Body of pancreas (tissue), 4 donors: ENCODE measurements at regions not wholly inside any gene's neighbourhood (a gene's known extent, or its start where the extent isn't known, plus 50 kb on each side); places are given as distances from the start of the nearest gene placed in this dataset. TPM values are rescaled to one million over a fixed set of nuclear protein-coding genes. Genes with fewer than 3 reads are reported as not detected.
"Not testable (repeated sequence)": the region's sequence is repeated elsewhere in the genome, so short reads cannot be mapped to it uniquely, and the experiment has no call there.

ENCODE experiments used
- ATAC-seq: fragments of 150-250 bp; one replicate; pipeline ENCODE4 v1.9.1; 2016
- DNase-seq, 4 donors: peaks; one replicate each; pipeline ENCODE4 v3.0.0-alpha.2; 2019
- H3K27ac ChIP-seq, 4 donors: fragments of 200-600 bp; sonication (generic); 1 replicate in 3 of 4; 2 replicates in 1 of 4; pipeline versions ENCODE4 v1.5.1 to v1.6.1; 2016 to 2019; ENCODE audit warnings: mild to moderate bottlenecking in 1 of 4, mixed read lengths in 1 of 4, moderate library complexity in 1 of 4
- H3K27me3 ChIP-seq, 2 donors: fragments of 200-600 bp; sonication (generic); one replicate each; pipeline ENCODE4 v1.6.0; 2016; ENCODE audit warnings: mild to moderate bottlenecking in 1 of 2
- H3K36me3 ChIP-seq, 2 donors: fragments of 200-600 bp; sonication (generic); replicated peaks in 1 of 2; 2 replicates each; pipeline ENCODE4 v1.5.1; 2016; ENCODE audit warnings: low read depth in 2 of 2; ENCODE audit not compliant: insufficient read depth in 1 of 2
- H3K4me1 ChIP-seq: fragments of 200-600 bp; sonication (generic); one replicate; pipeline ENCODE4 v1.6.0; 2016
- H3K4me3 ChIP-seq, 2 donors: fragments of 200-600 bp; sonication (generic); 1 replicate in 1 of 2; 2 replicates in 1 of 2; pipeline ENCODE4 v1.5.1; 2016 to 2019
- H3K9me3 ChIP-seq, 3 donors: fragments of 200-600 bp; sonication (generic); 1 replicate in 2 of 3; 2 replicates in 1 of 3; pipeline ENCODE4 v1.5.1; 2016
- CTCF ChIP-seq, 7 experiments: fragments of 450-650 bp in 4 of 7; fragments of 200-600 bp in 3 of 7; sonication (generic) in 3 of 7; IDR thresholded peaks; one replicate each; pipeline ENCODE4 v1.5.1; 2016 to 2019; ENCODE audit warnings: antibody characterized with exemption in 7 of 7
- POLR2A ChIP-seq, 3 donors: fragments of 450-650 bp; IDR thresholded peaks; one replicate each; pipeline ENCODE4 v1.6.1; 2016; ENCODE audit warnings: antibody characterized with exemption in 3 of 3, mild to moderate bottlenecking in 2 of 3
- WGBS, 2 donors: methylation state at CpG; one replicate each; pipeline ENCODE4 v1.1.5; 2017; 5-methylcytosine and 5-hydroxymethylcytosine counted together
- intact Hi-C: fragments of 100-400 bp; cut with DNase I; formaldehyde crosslinking; loops from one replicate; pipeline ENCODE4 v1.15.1; 2023
- microRNA-seq, 2 donors: library from miRNA; unstranded; fragments of <30 nt; microRNA quantifications; one replicate each; pipeline ENCODE4, GENCODE V29; 2016; ENCODE audit warnings: borderline number of aligned reads in 2 of 2, borderline replicate concordance in 2 of 2
- small RNA-seq: library from RNA; depleted of rRNA; stranded (forward); fragments of <200 nt; gene quantifications from one replicate; pipeline ENCODE3, GENCODE V24; 2016

GRCh38 chr10:56466005-56466404 is 104.9 kb upstream of the ZWINT start:
- DNase-seq (no peak), ATAC-seq (no peak)
- H3K36me3 ChIP-seq: no peaks in the 10 kb centered on the region
- H3K9me3 ChIP-seq: no peaks in the 10 kb centered on the region
- 71 to 85% methylated on average over 6 of the region's 6 CpGs for WGBS, 2 donors
- intact Hi-C loops: no loop called here
- no peaks in the 10 kb centered on the region for H3K4me1 ChIP-seq
- no peak for TF ChIP-seq CTCF (IDR thresholded peaks at IDR 0.05)
- TF ChIP-seq POLR2A (IDR thresholded peaks at IDR 0.05): no peak
- no peaks in the 10 kb centered on the region for H3K27me3 ChIP-seq
- H3K4me3 ChIP-seq: no peak overlapping the region
- no peak overlapping the region for H3K27ac ChIP-seq

GRCh38 chr10:56449770-56450169 is 88.7 kb upstream of the ZWINT start:
- ATAC-seq: no peak
- Histone ChIP-seq H3K27ac (no peak overlapping the region), H3K4me3 (no peak overlapping the region), H3K27me3 (no peaks in the 10 kb centered on the region), H3K4me1 (no peaks in the 10 kb centered on the region), H3K36me3 (no peaks in the 10 kb centered on the region), H3K9me3 (no peaks in the 10 kb centered on the region)
- DNase-seq: no peak
- TF ChIP-seq POLR2A (IDR thresholded peaks at IDR 0.05) (no peak), CTCF (IDR thresholded peaks at IDR 0.05) (no peak)
- intact Hi-C loops: no loop called here

- H3K27me3 ChIP-seq, H3K27ac ChIP-seq, ATAC-seq, H3K4me3 ChIP-seq, H3K4me1 ChIP-seq, H3K36me3 ChIP-seq, DNase-seq, intact Hi-C loops, H3K9me3 ChIP-seq: not testable (repeated sequence)
- 71 to 72% methylated on average over 10 of the region's 10 CpGs for WGBS, 2 donors
Measured at GRCh38 chr10:56447613-56448012, 86.6 kb upstream of the ZWINT start.

- H3K4me1 ChIP-seq, H3K4me3 ChIP-seq, intact Hi-C loops, H3K9me3 ChIP-seq, ATAC-seq, DNase-seq, H3K27ac ChIP-seq, H3K36me3 ChIP-seq, H3K27me3 ChIP-seq: not testable (repeated sequence)
- WGBS, 2 donors: 32 to 39% methylated on average over 1 of the region's 1 CpG
Measured at GRCh38 chr10:56441337-56441736, 80.3 kb upstream of the ZWINT start.

Small RNA genes in the stretch of these regions (microRNA-seq; reads per million reads assigned to microRNA genes)
- gene MIR3924: 0 reads per million in 2 donors

Small RNA genes in the stretch of these regions (small RNA-seq; reads per million reads assigned to genes)
- gene AL731534.1 (not detected), gene MIR3924 (not detected), gene RF01299 (not detected)
